HCT116 (cell line): ENCODE measurements at regions not wholly inside any gene's neighbourhood (a gene's known extent, or its start where the extent isn't known, plus 50 kb on each side); places are given as distances from the start of the nearest gene placed in this dataset.

Experiments used
- CEBPB ChIP-seq: IDR thresholded peaks from 2 replicates; pipeline ENCODE4 v1.6.1; 2012; ENCODE audit warnings: low read depth
- EZH2phosphoT487 ChIP-seq: fragments of 200-600 bp; IDR thresholded peaks from 2 replicates; pipeline ENCODE4 v1.6.1; 2018; ENCODE audit warnings: antibody characterized with exemption, borderline replicate concordance
- POLR2A ChIP-seq: IDR thresholded peaks from 2 replicates; pipeline ENCODE4 v1.7.0; 2011; ENCODE audit warnings: borderline replicate concordance; ENCODE audit not compliant: insufficient read depth, insufficient read length; ENCODE audit errors: extremely low read depth
- RAD21 ChIP-seq: IDR thresholded peaks from 2 replicates; pipeline ENCODE4 v1.6.1; 2012; ENCODE audit warnings: low read depth, mild to moderate bottlenecking
- REST ChIP-seq: IDR thresholded peaks from 2 replicates; pipeline ENCODE4 v1.6.1; 2012; ENCODE audit warnings: low read depth
- SIN3A ChIP-seq: IDR thresholded peaks from 2 replicates; pipeline ENCODE4 v1.6.1; 2012; ENCODE audit warnings: low read depth
- SP1 ChIP-seq: IDR thresholded peaks from 2 replicates; pipeline ENCODE4 v1.6.1; 2012; ENCODE audit warnings: low read depth
- SRF ChIP-seq: IDR thresholded peaks from 2 replicates; pipeline ENCODE4 v1.6.1; 2012; ENCODE audit warnings: low read depth
- TCF7L2 ChIP-seq: IDR thresholded peaks from 2 replicates; pipeline ENCODE4 v1.7.0; 2011; ENCODE audit warnings: borderline replicate concordance, inconsistent platforms; ENCODE audit not compliant: insufficient read depth, insufficient read length; ENCODE audit errors: extremely low read depth
- YY1 ChIP-seq: IDR thresholded peaks from 2 replicates; pipeline ENCODE4 v1.6.1; 2011; ENCODE audit warnings: low read length, low read depth, moderate library complexity, mild to moderate bottlenecking; ENCODE audit not compliant: insufficient replicate concordance; ENCODE audit errors: extremely low read depth
- TF ChIP-seq, protein P1 (sequence below), 3 experiments: fragments of 200-600 bp in 1 of 3; sonication (generic) in 1 of 3; IDR thresholded peaks in 2 of 3; conservative IDR thresholded peaks in 1 of 3; 2 replicates each; pipeline ENCODE4 v1.5.1; 2012 to 2017; ENCODE audit warnings: low read depth in 2 of 3, low read length in 2 of 3, antibody characterized with exemption in 1 of 3, borderline replicate concordance in 1 of 3, control low read depth in 1 of 3, mild to moderate bottlenecking in 1 of 3, mixed read lengths in 1 of 3, mixed run types in 1 of 3, moderate library complexity in 1 of 3; ENCODE audit not compliant: insufficient read depth in 1 of 3

GRCh38 chr14:84789012-84789411 lies 740.9 kb upstream of the FLRT2 start:
- TF ChIP-seq, protein P1, sequence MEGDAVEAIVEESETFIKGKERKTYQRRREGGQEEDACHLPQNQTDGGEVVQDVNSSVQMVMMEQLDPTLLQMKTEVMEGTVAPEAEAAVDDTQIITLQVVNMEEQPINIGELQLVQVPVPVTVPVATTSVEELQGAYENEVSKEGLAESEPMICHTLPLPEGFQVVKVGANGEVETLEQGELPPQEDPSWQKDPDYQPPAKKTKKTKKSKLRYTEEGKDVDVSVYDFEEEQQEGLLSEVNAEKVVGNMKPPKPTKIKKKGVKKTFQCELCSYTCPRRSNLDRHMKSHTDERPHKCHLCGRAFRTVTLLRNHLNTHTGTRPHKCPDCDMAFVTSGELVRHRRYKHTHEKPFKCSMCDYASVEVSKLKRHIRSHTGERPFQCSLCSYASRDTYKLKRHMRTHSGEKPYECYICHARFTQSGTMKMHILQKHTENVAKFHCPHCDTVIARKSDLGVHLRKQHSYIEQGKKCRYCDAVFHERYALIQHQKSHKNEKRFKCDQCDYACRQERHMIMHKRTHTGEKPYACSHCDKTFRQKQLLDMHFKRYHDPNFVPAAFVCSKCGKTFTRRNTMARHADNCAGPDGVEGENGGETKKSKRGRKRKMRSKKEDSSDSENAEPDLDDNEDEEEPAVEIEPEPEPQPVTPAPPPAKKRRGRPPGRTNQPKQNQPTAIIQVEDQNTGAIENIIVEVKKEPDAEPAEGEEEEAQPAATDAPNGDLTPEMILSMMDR (IDR thresholded peaks at IDR 0.05 in 2 of 3, conservative IDR thresholded peaks at IDR 0.05 in 1 of 3; ENCODE audit: borderline replicate concordance in 1 of 3, insufficient read depth in 1 of 3, low read depth in 2 of 3, low read length in 2 of 3) = no peak
- TF ChIP-seq POLR2A (no peak), TCF7L2 (no peak), CEBPB (no peak), SP1 (no peak), RAD21 (no peak), EZH2phosphoT487 (no peak), SRF (no peak), YY1 (no peak), SIN3A (no peak), REST (no peak)
